ENCODE measurements at regions not wholly inside any gene's neighbourhood (a gene's known extent, or its start where the extent isn't known, plus 50 kb on each side); places are given as distances from the start of the nearest gene placed in this dataset.

GRCh38 chr16:59169168-59169567 lies 435.1 kb upstream of the GOT2 start:
- ATAC-seq (no peak), DNase-seq (ENCODE audit: low read depth, low spot score) (no peak)
- no peak for TF ChIP-seq REST (IDR thresholded peaks at IDR 0.05; ENCODE audit: insufficient read depth in 1 of 2, low read depth in 2 of 2, low read length in 1 of 2)
- TF ChIP-seq SIN3A (IDR thresholded peaks at IDR 0.05; ENCODE audit: borderline replicate concordance, insufficient read depth, low read depth, low read length), result no peak
- no peak for TF ChIP-seq POLR2AphosphoS5 (IDR thresholded peaks at IDR 0.05; ENCODE audit: low read depth, low read length)
- no peak for TF ChIP-seq CTCF (IDR thresholded peaks at IDR 0.05)
- no peak for TF ChIP-seq TCF7L2 (IDR thresholded peaks at IDR 0.05; ENCODE audit: low read depth, low read length)
- no TSS peak for BruUV-seq (replicated peaks)
- Histone ChIP-seq H3K27ac (ENCODE audit: low read length) (no peak overlapping the region), H3K27me3 (ENCODE audit: control insufficient read depth, insufficient read depth, low read length) (no peaks in the 10 kb centered on the region), H3K4me1 (ENCODE audit: control insufficient read depth, insufficient read depth, low read length) (no peaks in the 10 kb centered on the region), H3K4me3 (ENCODE audit: low read depth in 2 of 2, low read length in 2 of 2) (no peak overlapping the region), H3K36me3 (ENCODE audit: control insufficient read depth, insufficient read depth, low read length) (no peaks in the 10 kb centered on the region), H3K9me3 (ENCODE audit: control insufficient read depth, insufficient read depth, low read depth, low read length) (no peaks in the 10 kb centered on the region)
- in situ Hi-C loops (cut with HindIII; ENCODE audit: low pct_unique_long_range_greater_than_20kb, low sequenced_read_pairs) (no loop called here), intact Hi-C loops (cut with micrococcal nuclease; ENCODE audit: unreplicated experiment) (no loop called here)
- ChIA-PET CTCF (no interaction called here), POLR2A (no interaction called here)

- Histone ChIP-seq H3K27me3 (ENCODE audit: control insufficient read depth, insufficient read depth, low read length) (no peaks in the 10 kb centered on the region), H3K4me1 (ENCODE audit: control insufficient read depth, insufficient read depth, low read length) (no peaks in the 10 kb centered on the region), H3K36me3 (ENCODE audit: control insufficient read depth, insufficient read depth, low read length) (no peaks in the 10 kb centered on the region), H3K9me3 (ENCODE audit: control insufficient read depth, insufficient read depth, low read depth, low read length) (no peaks in the 10 kb centered on the region), H3K4me3 (ENCODE audit: low read depth in 2 of 2, low read length in 2 of 2) (no peak overlapping the region), H3K27ac (ENCODE audit: low read length) (no peak overlapping the region)
- ChIA-PET CTCF (no interaction called here), POLR2A (no interaction called here)
- ATAC-seq (no peak), DNase-seq (ENCODE audit: low read depth, low spot score) (no peak)
- no TSS peak for BruUV-seq (replicated peaks)
- intact Hi-C loops (cut with micrococcal nuclease; ENCODE audit: unreplicated experiment) (no loop called here), in situ Hi-C loops (cut with HindIII; ENCODE audit: low pct_unique_long_range_greater_than_20kb, low sequenced_read_pairs) (no loop called here)
- TF ChIP-seq SIN3A (IDR thresholded peaks at IDR 0.05; ENCODE audit: borderline replicate concordance, insufficient read depth, low read depth, low read length) (no peak), POLR2AphosphoS5 (IDR thresholded peaks at IDR 0.05; ENCODE audit: low read depth, low read length) (no peak), CTCF (IDR thresholded peaks at IDR 0.05) (no peak)
Observed at GRCh38 chr16:59168461-59169114, 434.5 kb upstream of the GOT2 start.

All from Panc1 (cell line).